ENCODE measurements at regions not wholly inside any gene's neighbourhood (a gene's known extent, or its start where the extent isn't known, plus 50 kb on each side); places are given as distances from the start of the nearest gene placed in this dataset.

DNA sequence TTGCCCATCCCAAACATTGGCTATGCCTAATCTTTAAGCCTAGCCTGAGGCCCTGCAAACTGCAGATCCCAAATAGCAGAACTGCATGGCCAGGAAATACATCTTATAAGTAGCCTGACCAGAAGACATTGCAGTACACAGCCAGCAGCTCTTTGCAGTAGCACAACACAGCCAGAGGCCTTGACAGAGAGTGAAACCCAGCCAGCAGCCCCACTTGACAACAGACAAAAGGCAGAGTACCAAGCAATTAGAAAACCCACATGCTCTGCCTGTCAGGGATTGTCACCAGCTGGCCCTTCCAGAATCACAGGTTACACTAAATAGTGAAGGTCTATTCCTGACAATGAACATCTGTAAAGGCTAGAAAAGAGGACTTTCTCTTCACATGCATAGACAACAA, 242.8 kb upstream of the TMEM72 start:
- no peaks in the 10 kb centered on the region for H3F3A ChIP-seq (ENCODE audit: insufficient read depth)
- H3K27me3 ChIP-seq (ENCODE audit: low read length) = no peaks in the 10 kb centered on the region
- H3K36me3 ChIP-seq (ENCODE audit: low read length) = no peaks in the 10 kb centered on the region
- no peak overlapping the region for H3K9ac ChIP-seq (ENCODE audit: low read length)
- no peak overlapping the region for H3K4me3 ChIP-seq (ENCODE audit: insufficient read depth, low read length, poor library complexity, severe bottlenecking)
- H3K9me3 ChIP-seq (ENCODE audit: insufficient read depth, low read length) = no peaks in the 10 kb centered on the region
- H3K4me2 ChIP-seq (ENCODE audit: low read depth, low read length, poor library complexity, severe bottlenecking) = no peak overlapping the region
- no peak overlapping the region for H2AFZ ChIP-seq (ENCODE audit: low read depth, low read length, severe bottlenecking)
- H3K27ac ChIP-seq (ENCODE audit: low read depth, low read length) = no peak overlapping the region
- TF ChIP-seq, protein P1, sequence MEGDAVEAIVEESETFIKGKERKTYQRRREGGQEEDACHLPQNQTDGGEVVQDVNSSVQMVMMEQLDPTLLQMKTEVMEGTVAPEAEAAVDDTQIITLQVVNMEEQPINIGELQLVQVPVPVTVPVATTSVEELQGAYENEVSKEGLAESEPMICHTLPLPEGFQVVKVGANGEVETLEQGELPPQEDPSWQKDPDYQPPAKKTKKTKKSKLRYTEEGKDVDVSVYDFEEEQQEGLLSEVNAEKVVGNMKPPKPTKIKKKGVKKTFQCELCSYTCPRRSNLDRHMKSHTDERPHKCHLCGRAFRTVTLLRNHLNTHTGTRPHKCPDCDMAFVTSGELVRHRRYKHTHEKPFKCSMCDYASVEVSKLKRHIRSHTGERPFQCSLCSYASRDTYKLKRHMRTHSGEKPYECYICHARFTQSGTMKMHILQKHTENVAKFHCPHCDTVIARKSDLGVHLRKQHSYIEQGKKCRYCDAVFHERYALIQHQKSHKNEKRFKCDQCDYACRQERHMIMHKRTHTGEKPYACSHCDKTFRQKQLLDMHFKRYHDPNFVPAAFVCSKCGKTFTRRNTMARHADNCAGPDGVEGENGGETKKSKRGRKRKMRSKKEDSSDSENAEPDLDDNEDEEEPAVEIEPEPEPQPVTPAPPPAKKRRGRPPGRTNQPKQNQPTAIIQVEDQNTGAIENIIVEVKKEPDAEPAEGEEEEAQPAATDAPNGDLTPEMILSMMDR (IDR thresholded peaks at IDR 0.05; ENCODE audit: insufficient read depth, low read length, poor library complexity, severe bottlenecking) = no peak
- TF ChIP-seq EZH2phosphoT487 (conservative IDR thresholded peaks at IDR 0.05; ENCODE audit: low read length) = no peak
- H4K20me1 ChIP-seq (ENCODE audit: low read depth, low read length) = no peaks in the 10 kb centered on the region
- H3K9me2 ChIP-seq (replicated peaks; ENCODE audit: insufficient read depth, low read length) = no peaks in the 10 kb centered on the region
- no peaks in the 10 kb centered on the region for H3K79me2 ChIP-seq (ENCODE audit: insufficient read depth, low read length)

GRCh38 chr10:44671319-44671718, 239.8 kb upstream of the TMEM72 start:
- TF ChIP-seq, protein P1 (IDR thresholded peaks at IDR 0.05; ENCODE audit: insufficient read depth, low read length, poor library complexity, severe bottlenecking) = no peak
- TF ChIP-seq EZH2phosphoT487 (conservative IDR thresholded peaks at IDR 0.05; ENCODE audit: low read length) = no peak

DNA sequence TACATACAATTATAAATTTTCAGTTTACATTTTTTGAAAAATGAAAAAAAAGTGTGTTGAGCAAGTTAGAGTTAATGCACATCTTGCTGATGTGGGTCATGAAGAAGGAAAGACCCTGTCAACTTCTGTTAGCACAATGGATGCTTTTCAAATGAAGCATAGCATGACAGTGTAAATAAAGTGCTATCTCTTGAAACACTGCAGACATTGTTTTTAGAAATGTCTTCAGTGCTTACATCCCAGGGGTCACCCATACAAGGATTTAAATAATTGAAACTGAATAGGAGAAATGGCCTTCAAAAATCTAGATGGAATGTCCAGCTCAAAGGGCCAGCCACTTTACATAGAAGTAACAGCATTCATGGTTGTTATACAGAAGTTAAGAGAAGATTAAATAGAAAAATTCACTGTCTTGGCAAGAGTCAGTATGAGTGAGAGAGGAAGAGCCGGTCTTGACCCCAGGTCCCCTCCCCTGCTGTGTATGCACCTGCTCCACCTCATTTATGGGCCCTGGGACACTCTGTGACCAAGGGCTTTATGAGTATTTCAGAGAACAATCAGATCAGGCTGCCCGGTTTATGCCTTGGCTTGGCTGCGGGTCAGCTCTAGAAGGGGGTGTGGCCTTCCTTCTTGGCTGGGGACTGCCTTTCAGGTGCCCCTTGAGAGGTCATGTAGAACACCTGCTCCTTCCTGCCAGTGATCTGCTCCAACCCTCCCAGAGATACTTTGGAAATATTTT, 237.7 kb upstream of the TMEM72 start:
- no peaks in the 10 kb centered on the region for H3K9me2 ChIP-seq (replicated peaks; ENCODE audit: insufficient read depth, low read length)
- no peak overlapping the region for H3K9ac ChIP-seq (ENCODE audit: low read length)
- no peak overlapping the region for H3K4me2 ChIP-seq (ENCODE audit: low read depth, low read length, poor library complexity, severe bottlenecking)
- H4K20me1 ChIP-seq (ENCODE audit: low read depth, low read length) = no peaks in the 10 kb centered on the region
- H3K36me3 ChIP-seq (ENCODE audit: low read length) = no peaks in the 10 kb centered on the region
- H3K27ac ChIP-seq (ENCODE audit: low read depth, low read length) = no peak overlapping the region
- TF ChIP-seq EZH2phosphoT487 (conservative IDR thresholded peaks at IDR 0.05; ENCODE audit: low read length) = no peak
- TF ChIP-seq, protein P1 (IDR thresholded peaks at IDR 0.05; ENCODE audit: insufficient read depth, low read length, poor library complexity, severe bottlenecking) = no peak
- no peaks in the 10 kb centered on the region for H3F3A ChIP-seq (ENCODE audit: insufficient read depth)
- H2AFZ ChIP-seq (ENCODE audit: low read depth, low read length, severe bottlenecking) = no peak overlapping the region
- H3K4me3 ChIP-seq (ENCODE audit: insufficient read depth, low read length, poor library complexity, severe bottlenecking) = no peak overlapping the region
- no peaks in the 10 kb centered on the region for H3K79me2 ChIP-seq (ENCODE audit: insufficient read depth, low read length)
- no peaks in the 10 kb centered on the region for H3K9me3 ChIP-seq (ENCODE audit: insufficient read depth, low read length)
- no peaks in the 10 kb centered on the region for H3K27me3 ChIP-seq (ENCODE audit: low read length)

More at GRCh38 chr10:44671319-44671718, 239.8 kb upstream of the TMEM72 start:
- Histone ChIP-seq H3K36me3 (ENCODE audit: low read length) (no peaks in the 10 kb centered on the region), H3F3A (ENCODE audit: insufficient read depth) (no peaks in the 10 kb centered on the region), H3K9ac (ENCODE audit: low read length) (no peak overlapping the region), H3K9me2 (replicated peaks; ENCODE audit: insufficient read depth, low read length) (no peaks in the 10 kb centered on the region), H4K20me1 (ENCODE audit: low read depth, low read length) (no peaks in the 10 kb centered on the region), H2AFZ (ENCODE audit: low read depth, low read length, severe bottlenecking) (no peak overlapping the region), H3K9me3 (ENCODE audit: insufficient read depth, low read length) (no peaks in the 10 kb centered on the region), H3K4me3 (ENCODE audit: insufficient read depth, low read length, poor library complexity, severe bottlenecking) (no peak overlapping the region), H3K79me2 (ENCODE audit: insufficient read depth, low read length) (no peaks in the 10 kb centered on the region), H3K27ac (ENCODE audit: low read depth, low read length) (no peak overlapping the region), H3K4me2 (ENCODE audit: low read depth, low read length, poor library complexity, severe bottlenecking) (no peak overlapping the region), H3K27me3 (ENCODE audit: low read length) (no peaks in the 10 kb centered on the region)
